HG02852 (cell line): ENCODE measurements at regions not wholly inside any gene's neighbourhood (a gene's known extent, or its start where the extent isn't known, plus 50 kb on each side); places are given as distances from the start of the nearest gene placed in this dataset.
A peak's percentile ranks its signal among the peaks of the same experiment; 100 is the strongest.

Experiments
- ATAC-seq: cut with Tn5 transposase; IDR thresholded peaks from one replicate; pipeline ENCODE4 v1.9.1; 2021; ENCODE audit warnings: mild to moderate bottlenecking, moderate library complexity; ENCODE audit not compliant: unreplicated experiment

DNA sequence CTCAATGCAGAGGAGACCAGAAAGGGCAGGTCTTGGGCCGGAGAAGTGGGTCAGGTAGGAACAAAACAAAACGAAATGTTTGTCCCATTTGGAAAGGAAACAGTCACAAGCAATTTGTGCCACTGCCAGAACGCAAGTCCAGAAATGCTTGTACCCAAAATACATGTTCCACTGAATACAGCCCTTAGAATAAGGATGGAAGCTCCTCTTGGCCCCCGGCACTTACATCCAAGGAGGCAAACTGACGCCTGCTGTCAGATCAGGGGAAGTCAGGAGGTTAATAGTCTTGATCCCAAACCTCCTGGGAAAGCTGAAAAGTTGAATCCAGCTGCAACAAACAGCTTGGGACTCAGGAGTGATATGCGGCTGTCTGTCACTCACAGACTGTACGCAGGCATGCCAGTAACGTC lies 75.9 kb upstream of the GALNT2 start:
- no peak for ATAC-seq

DNA sequence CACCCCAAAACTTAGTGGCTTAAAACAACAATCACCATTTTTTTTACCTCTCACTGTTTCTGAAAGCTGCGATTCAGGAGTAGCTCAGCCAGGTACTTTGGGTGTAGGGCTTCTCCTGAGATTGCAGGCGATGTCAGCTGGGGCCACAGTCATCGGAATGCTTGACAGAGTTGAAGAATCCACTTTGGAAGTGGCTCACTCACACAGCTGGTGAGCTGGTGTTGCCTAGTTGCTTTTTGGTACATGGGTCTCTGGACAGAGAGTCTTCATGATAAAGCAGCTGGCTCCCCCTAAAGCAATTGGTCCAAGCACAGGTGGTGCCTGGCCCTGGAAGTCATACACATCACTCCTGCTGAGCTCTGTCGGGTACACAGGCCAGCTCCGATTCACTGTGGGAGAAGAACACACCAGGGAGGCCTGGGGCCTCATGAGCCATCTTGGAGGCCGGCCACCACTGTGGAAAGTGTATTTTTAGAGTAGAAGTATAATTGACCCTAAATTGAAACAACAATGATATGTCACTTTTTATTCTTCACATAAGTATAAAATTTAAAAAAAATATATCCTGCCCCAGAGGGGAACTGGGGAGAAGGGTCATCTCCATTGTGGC lies 75.2 kb upstream of the GALNT2 start:
- ATAC-seq = no peak

- peak; percentile 56 for ATAC-seq
Measured at GRCh38 chr1:229993060-229993459, 74.0 kb upstream of the GALNT2 start.

GRCh38 chr1:229993894-229994293 lies 73.1 kb upstream of the GALNT2 start:
- no peak for ATAC-seq

DNA sequence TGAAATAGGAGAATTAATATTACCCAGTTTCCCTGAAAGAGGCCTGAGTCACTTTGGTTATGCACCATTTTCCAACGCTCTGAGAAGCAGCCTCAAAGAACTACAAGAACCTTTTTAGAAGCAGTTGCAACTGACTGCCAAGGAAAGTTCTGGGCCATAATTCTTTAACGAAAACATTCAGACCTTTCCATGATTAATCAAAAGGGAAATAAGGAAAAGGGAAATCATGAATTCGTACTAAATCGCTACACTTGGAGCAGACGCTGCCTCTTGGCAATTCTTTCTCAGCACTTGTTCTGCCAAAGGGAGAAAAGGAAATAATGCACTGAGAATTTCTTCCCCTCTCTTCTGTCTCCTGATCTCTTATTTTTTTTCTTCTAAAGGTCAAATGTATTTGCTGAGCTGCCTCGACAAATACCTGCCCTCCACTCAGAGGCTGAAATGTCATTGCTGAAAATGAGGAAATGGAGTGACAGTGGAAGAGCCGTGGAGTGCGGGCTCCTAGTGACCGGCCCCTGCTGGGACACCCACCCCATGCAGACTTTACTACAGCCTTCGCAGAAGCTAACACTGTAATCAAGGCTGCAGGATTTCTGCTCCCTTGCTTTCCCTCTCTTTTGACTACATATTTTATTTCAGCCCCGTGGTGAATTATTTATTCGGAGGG lies 67.9 kb upstream of the GALNT2 start:
- no peak for ATAC-seq

DNA sequence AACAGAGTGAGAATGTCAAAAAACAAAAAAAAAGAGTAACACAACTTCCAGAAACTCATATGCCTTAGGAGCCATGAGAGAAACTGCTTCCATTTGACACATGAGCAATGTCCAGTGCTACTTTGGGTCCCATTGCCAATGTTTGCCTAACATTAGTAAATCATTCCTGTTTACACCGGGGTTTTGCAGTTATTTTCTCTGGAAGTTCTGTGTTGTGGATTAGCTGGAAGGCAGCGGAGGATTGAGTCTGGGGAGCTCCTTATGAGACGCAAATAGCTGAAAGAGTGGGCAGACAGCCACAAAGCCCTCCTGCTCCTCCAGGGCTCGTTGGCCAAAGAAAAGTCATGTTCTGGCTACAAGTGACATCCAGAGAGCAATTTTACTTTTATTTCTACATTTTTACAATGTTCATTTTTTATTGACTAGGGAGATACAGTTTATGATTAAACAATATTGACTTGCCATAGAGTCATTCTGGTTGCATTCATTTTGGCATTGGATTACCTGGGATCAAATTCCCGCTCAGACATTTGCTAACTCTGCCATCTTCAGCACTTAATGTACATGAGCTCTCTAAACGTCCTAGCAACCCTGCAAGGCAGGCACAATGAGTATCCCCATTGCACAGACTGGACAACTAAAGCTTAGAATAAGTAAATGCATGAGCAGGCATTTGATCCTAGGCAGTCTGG lies 66.4 kb upstream of the GALNT2 start:
- no peak for ATAC-seq

DNA sequence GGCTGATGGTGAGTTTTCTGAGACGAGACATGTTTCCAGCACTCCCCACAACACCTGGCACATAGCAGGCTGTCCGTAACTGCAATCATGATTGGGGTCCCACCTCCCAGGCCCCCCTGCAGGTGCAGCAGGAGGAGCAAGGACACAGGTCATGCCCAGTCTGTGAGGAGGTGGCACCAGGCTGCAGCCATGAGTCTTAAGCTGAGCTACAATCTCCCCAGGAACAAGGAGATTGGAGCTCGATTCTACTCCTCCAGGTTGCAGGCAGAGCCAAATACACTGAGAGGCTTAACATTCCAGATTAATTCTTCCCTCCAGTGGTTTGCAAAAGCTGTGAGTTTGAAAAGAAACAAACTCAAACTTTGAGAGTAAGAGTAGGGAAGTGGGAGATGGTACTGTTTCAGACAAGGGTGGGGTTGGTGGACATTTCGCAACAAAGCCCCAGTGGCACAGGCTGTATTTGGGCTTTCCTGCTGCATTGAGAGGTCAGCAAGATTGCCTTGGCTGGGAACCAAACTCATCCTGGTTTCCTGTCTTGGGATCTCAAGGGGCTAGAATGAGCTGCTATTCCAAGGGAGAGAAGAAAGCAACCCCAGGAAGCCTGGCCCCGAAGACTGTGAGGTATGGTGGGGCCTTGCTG lies 64.8 kb upstream of the GALNT2 start:
- no peak for ATAC-seq

DNA sequence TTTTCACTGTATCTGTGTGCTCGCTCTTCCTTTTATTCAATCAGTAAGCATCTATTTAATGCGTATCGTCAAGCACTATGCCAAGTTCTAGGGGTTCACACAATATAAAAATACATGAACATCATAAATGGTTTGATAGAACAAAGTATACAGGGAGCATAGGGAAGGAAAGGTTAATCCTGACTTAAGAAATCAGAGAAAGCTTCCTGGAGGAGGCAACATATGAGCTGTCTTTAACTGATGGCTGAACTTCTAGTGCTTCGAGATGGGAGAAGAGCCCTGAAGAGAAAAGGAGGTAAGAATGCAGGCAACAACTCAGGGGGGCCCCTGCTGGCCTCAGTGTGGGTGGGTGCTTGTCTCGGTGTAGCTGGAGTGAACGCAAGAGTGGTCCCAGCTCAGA lies 63.6 kb upstream of the GALNT2 start:
- ATAC-seq = no peak

DNA sequence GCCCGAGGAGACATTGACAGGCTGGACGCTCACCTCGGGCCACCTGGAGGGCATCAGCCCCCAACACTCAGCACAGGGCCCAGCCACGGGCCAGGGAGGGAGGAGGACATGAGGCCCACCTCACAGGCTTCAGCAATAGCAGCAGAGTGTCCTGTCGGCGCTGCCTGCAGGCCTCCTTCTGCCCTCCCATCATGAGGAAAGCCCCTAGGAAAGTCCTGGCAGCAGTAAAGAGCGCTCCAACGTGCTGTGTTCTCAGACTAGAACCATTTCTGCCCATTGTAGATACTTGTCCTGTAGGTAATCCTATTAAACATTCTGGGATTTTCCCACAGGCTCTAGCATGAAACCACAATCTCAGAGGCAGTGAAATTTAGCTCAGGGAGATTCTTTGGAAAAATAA lies 62.0 kb upstream of the GALNT2 start:
- no peak for ATAC-seq

GRCh38 chr1:230008721-230009120 lies 58.3 kb upstream of the GALNT2 start:
- no peak for ATAC-seq

DNA sequence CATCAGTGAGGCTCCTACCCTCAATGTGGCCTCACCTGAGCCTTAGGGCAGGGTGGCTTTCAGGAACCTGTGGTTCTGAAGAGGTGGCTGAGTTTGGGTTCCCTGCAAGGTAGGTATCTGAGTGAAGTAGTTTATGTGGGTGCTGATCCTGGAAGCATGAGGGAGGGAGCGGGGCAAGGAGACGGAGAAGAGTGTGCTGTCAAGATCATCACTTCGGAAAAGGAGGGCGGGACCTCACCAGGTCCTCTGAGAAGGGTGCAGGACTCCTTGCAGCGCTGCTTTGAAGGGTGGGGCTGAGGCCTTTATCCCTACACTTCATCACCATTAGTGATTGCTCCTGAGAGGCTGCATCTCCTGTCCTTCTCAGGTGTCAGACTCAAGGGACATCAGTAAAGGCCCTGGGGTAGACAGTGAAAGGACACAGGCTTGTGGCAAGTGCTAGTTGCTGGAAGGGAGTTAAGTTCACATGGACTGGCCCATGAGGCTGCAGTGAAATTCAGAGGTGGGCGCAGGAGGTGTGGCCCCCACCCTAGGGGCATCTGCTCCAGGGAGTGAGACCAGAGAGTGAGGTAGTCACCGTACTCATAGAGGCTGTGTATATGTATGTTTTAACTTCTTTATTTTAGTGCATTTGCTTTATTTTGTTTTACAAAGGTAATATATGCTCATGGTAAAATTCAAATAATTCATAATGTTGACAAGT lies 57.3 kb upstream of the GALNT2 start:
- no peak for ATAC-seq

- ATAC-seq = no peak
Measured at GRCh38 chr1:230010603-230011332, 56.3 kb upstream of the GALNT2 start.

DNA sequence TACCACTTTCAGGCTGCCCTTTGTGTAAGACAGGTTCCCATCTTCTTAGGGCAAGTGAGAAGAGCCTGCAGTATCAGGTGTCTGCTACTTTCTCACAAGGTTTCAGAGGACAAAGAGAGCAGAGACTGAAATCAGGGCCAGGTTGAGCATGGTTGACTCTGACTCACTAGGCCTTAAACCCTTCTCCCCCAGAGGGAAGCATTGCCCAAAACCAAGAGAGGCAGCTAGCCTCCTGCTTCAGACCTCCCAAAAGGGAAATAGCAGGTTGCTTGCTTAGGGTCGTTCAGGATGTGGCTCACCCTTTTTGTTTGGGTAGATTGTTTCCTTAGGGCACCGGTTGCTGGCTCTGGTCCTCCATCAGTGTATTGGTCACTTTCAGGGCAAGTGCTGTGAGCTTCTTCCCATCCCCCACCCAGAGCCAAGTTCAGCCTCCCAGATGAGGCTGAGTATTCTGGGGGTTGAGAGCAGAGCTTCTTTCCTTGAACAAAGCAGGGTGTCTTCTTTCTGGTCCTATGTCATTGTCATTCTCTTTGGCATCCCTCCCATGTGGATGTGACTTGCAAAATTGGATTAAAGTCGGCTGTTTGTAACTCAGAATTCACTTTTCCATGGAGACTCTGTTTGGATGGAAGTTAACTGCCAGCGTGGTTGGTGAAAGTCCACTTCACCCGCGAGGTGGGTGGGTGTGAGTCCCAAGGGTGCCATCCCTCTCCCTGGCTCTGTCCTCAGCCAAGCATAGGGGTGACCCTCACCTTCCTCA lies 55.5 kb upstream of the GALNT2 start:
- no peak for ATAC-seq

DNA sequence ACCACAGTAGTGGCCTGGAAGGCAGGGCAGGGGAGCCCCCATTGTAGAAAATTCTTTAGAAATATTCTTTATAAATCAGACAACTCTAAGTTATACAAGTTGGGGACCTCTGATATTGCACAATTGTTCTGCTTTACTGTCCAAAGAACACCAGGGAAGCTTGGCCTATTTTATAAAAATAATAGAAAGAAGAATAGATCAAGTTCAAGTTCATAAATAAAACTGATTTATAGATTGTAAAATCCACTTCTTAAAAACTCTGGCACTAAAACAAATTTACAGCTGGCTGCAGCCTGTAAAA lies 55.0 kb upstream of the GALNT2 start:
- ATAC-seq = no peak

DNA sequence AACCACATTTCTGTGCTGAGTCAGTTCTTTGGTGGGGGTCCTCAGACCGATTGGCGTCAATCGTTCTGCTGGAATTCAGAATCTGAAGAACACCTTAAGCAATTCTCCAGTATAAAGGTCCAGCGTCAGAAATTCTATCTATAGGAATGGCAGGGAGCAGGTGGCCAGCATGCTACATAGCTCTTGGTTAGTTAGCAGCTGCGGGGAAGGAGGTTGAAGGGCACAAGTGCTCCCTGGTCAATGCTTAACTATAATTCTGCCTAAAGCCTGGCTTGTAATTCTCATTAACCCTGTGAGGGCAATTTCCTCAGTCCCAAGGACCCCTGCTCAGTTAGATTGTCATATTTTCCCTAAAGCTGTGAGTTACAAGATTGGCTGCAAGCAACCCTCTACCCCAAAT lies 54.3 kb upstream of the GALNT2 start:
- no peak for ATAC-seq

GRCh38 chr1:230016159-230016558 lies 50.9 kb upstream of the GALNT2 start:
- ATAC-seq = no peak
